ENCODE measurements at regions not wholly inside any gene's neighbourhood (a gene's known extent, or its start where the extent isn't known, plus 50 kb on each side); places are given as distances from the start of the nearest gene placed in this dataset.

GRCh38 chr1:4965346-4966075, 311.1 kb downstream of the AJAP1 start:
- DNase-seq: no peak

DNA sequence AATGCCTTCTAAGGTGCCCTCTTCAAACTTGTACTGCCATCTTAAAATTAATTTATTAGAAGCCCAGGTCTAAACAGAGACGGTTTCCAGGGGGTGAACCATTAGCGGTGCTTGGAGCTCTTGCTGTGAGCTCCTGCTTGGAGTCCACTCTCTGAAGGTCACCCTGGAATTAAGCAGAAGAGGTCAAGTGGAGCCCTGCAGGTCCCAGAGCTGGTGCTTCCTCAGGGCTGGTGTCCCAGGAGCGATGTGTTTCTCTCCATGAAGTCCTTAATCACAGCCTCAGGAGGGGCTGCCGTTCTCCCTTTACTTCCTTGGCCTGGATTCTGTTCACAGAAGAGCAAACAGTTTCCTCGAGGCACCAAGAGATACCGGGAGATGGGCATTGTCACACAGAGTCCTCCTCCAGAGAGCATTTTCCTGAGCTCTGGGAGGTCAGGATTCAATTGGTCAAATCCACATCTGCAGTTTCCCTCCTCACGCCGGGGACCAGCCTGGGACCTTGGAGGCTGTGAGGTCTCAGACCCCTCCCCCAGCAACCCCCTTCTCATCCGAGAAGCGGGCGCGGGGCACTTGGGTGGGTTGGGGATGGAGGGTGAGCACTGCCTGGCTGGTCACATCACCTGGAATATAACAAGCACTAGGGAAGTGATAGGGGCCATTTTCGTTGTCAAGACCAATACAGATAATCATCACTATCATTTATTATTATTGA, 310.4 kb downstream of the AJAP1 start:
- DNase-seq: no peak

GRCh38 chr1:4963251-4963650, 308.8 kb downstream of the AJAP1 start:
- no peak for DNase-seq

DNA sequence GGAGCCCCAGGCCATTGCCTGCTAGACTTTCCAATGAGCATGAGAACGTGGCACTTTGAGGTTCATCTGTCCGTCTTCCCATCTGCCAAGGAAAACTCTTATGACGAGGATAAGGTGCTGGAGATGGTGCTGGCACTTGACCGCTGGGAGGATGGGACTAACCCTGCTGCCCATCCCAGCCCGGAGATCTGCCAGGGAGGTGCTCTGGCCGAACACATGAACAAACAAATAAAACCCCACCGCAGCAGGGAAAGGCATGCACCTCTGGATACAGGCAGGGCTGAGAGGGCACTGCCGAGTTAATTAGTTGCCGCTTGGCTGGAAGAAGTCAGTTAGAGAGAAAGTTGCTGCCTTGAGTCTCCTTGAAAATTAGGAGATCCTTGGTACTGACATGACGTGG, 308.4 kb downstream of the AJAP1 start:
- no peak for DNase-seq

DNA sequence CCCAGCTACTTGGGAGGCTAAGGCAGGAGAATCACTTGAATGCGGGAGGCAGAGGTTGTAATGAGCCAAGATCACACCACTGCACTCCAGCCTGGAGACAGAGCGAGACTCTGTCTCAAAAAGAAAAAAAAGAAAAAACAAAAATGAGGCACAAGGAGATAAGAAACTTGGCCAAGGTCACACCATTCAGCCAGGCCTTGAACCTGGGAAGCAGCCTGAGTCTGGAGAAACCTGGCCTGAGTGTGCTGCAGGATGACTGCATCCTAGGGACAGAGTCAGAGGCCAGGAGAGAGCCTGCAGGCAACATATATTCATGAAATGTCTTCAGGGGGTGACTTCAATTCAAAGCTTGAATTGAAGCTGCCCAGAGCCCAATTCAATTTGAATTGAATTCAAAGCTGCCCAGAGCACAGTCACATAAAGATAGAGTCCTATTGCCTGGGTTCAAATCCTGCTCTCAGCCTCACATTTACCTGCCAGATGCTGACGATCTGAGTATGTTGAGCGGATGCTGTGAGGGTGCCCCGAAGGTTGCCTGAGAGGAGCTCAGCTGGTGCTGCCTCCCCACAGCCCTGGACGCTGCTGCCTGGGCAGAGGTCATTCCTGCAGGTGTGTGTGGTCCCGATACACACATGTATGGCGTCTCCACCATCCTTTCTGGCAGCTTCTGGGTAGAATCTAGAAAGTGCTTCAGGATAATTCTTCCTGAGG, 307.7 kb downstream of the AJAP1 start:
- DNase-seq: no peak

- DNase-seq: no peak
Observed at GRCh38 chr1:4960782-4961475, 306.5 kb downstream of the AJAP1 start.

DNA sequence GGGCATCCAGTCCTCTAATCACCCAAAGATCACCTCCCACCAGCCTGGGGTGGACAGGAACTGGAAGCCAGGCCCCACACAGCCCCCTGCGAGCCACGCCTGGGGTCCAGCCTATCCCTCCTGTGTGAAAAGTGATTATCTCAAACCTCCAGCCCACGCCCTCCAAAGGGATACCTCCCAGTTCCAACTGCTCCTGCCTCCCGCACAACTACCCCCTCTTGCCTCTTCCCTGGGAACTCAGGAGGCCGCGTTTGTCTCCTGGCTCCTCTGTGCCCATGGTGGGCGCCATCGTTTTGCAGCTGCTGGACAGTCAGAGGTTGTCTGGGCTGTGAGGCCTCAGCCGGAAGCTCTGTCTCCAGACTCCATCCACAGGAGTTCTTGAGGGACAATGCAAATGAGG, 305.9 kb downstream of the AJAP1 start:
- no peak for DNase-seq

DNA sequence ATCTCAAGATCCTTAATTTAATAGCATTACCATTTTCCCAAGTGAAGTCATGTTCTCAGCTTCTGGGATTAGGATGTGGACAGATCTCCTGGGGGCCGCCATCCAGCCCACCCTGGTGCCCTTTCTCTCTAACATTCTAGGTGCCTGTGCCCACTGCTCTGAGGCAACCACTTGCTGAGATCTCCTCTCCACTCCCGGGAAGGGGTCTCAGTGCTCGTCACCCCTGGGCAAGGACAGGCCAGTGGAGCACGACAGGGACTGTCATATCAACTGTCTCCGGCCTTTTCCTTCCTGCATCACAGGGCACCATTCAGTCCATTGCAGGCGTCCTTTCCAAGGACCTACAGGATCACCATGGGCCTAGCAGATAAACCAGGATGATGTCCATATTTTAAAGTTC, 304.8 kb downstream of the AJAP1 start:
- no peak for DNase-seq

DNA sequence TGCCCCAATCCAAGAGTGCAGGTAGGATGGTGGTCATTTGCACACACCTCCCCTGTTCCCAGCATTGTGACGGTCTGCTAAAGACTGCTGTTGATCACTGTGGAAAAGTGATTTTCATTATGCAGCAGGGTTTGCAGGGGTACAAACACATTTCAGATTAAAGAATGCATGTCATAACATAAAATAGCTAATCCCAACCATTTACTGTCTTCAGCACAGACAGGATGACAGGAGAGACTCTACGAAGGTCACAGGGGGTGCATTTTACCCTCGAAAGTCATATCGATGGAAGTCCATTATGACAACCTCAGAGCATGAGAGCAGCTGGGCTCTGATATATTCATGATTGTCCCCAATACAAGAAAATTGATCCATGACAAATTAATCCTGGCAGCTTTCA, 302.6 kb downstream of the AJAP1 start:
- no peak for DNase-seq

GRCh38 chr1:4954392-4954791, 300.0 kb downstream of the AJAP1 start:
- no peak for DNase-seq

DNA sequence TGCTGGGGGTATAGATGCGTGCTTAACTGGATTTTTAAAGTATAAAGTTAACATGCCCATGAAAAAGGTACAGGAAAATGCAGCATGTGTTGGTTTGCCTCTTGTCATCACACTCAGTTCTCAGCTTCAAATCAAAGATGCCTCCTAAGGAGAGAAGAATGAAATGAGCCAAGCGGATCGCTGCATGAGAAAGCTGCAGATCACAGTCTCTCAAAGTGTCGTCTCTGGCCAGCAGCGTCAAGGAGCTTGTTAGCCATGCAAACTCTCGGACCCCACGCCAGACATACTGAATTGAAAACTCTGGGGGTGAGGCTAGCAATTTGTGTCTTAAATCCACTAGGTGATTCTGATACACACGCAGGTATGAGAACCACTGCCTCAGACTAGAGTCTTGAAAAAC, 297.2 kb downstream of the AJAP1 start:
- DNase-seq: no peak

GRCh38 chr1:4946343-4946742, 291.9 kb downstream of the AJAP1 start:
- no peak for DNase-seq

DNA sequence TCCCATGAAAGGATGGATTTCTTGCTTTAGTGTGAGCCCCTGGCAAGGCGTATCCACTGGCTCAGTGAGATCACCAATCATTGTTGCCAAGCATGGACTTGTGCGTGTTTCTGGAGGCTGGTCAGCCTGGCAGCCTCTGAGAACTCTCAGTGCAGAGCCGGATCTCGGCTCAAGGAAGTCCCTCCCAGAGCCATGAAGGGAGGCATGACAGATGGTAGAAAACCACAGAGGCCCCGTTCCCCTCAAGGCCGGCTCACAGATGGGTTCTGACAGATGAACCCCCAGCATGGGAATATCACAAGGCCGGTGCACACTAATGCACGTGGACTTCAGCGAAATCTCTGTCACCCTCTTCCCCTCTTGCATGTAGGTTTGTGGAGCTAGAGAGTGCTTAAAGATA, 290.5 kb downstream of the AJAP1 start:
- no peak for DNase-seq

- no peak for DNase-seq
Observed at GRCh38 chr1:4944072-4944471, 289.7 kb downstream of the AJAP1 start.

DNA sequence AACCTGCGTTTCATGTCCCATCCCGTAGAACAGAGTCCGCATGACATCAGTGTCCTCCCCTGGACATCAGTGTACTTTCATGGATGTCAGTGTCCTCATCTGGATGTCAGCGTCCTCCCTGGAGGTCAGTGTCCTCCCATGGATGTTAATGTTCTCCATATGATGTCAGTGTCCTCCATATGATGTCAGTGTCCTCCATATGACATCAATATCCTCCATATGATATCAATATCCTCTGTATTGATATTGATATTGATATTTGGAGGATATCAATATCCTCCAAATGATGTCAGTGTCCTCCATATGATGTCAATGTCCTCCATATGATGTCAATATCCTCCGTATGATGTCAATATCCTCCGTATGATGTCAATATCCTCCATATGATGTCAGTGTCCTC, 284.9 kb downstream of the AJAP1 start:
- no peak for DNase-seq

DNA sequence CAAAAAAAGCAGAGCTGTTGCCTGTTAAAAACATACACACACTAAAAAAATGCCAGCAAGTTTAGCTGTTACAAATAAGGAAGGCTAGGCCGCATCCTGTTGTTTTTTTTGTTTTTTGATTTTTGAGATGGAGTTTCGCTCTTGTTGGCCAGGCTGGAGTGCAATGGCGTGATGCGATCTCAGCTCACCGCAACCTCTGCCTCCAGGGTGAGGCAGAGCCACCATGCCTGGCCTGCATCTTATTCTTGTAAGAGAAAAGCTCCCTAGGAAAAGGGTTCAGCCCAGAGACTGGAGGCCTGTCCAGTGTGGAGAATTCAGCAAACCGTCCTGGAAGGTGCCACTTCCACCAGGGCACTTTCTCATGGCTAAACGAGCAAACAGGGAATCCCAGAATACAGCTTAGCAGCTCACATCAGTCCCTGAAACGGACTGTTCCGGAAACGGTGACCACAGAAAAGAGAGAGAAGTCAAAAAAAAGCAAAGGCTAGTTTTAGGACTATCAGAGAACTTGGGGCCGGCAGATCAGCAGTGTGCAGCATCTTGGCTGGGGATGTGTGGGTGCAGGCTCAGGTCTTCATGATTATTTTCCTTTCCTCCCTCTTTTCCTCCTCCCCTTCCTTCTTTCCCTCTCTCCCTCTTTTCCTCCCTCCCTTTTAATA, 283.6 kb downstream of the AJAP1 start:
- DNase-seq: no peak

- no peak for DNase-seq
Observed at GRCh38 chr1:4935807-4936206, 281.4 kb downstream of the AJAP1 start.

GRCh38 chr1:4933232-4933631, 278.8 kb downstream of the AJAP1 start:
- DNase-seq: no peak

DNA sequence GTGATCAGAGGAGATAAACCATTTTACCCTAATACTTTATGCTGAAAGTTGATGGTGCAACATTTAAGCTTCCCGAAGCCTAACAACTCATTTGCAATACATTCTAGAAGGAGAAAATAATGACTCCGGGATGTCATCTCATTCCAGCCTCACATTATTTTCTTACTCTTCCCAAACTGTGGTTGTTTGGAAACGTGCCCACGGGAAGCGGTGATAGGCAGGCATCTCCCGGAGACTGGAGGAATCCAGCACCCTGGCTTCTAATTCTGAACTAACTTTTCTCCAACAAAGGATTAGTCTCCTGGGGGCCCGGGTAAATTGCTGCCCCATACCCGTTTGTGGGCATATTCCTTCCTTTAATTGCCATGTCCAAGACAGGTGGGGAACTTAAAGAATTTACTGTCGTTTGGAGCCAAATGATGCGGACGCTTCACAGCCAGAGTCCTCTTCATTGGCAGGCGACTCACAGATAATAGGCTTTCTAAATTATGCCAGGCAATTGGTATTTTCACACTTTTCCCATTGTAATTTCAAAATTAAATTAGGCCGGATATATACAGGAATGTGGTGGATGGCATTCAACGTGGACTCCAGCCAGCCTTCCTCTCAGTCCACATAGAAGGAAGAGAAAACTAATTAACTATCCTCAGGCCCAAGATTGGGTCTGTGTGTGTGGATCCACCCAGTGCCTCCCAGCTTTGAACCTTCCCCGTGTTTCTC, 278.1 kb downstream of the AJAP1 start:
- no peak for DNase-seq

DNA sequence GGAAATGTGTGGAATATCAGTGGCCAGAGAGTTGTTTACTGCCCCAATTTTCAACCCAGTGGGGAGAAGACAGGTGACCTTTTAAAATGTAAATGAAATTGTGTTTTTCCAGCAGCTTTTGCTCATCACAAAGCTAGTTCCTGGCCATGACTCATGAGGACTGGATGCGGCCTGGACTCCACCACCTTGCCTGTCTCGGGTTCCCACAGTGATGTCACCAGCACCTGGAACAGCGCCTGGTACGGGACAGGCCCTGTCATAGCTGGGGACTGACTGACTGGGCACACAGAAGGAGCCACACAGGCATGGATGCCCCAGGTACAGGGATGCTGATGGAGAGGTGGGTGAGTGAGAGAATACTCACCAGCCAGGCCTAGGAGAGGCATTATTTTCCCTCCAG, 277.1 kb downstream of the AJAP1 start:
- DNase-seq: no peak

GRCh38 chr1:4928186-4928585, 273.8 kb downstream of the AJAP1 start:
- DNase-seq: no peak

GRCh38 chr1:4924356-4924755, 269.9 kb downstream of the AJAP1 start:
- DNase-seq: no peak

All from OCI-M1 (cell line).